Trophoblast cell (in vitro differentiated cells and primary cell): ENCODE measurements at regions not wholly inside any gene's neighbourhood (a gene's known extent, or its start where the extent isn't known, plus 50 kb on each side); places are given as distances from the start of the nearest gene placed in this dataset.
A peak's percentile ranks its signal among the peaks of the same experiment; 100 is the strongest.

ENCODE experiments used
- DNase-seq, 2 donors: peaks; one replicate each; pipeline ENCODE4 v3.0.0-alpha.2; 2016
- H2AFZ ChIP-seq: 2 replicates; pipeline ENCODE4 v1.6.1; 2013; ENCODE audit warnings: low read length, moderate library complexity, mild to moderate bottlenecking; ENCODE audit not compliant: insufficient read depth, poor library complexity
- H2AK5ac ChIP-seq: 2 replicates; pipeline ENCODE4 v1.6.1; 2013; ENCODE audit warnings: mild to moderate bottlenecking, low read length
- H2BK120ac ChIP-seq: 2 replicates; pipeline ENCODE4 v1.6.1; 2013; ENCODE audit warnings: low read length, mild to moderate bottlenecking, moderate library complexity; ENCODE audit not compliant: insufficient read depth, poor library complexity
- H2BK12ac ChIP-seq: 2 replicates; pipeline ENCODE4 v1.6.1; 2013; ENCODE audit warnings: mild to moderate bottlenecking, low read length, moderate library complexity
- H2BK5ac ChIP-seq: 2 replicates; pipeline ENCODE4 v1.6.1; 2013; ENCODE audit warnings: low read length, low read depth, moderate library complexity, mild to moderate bottlenecking; ENCODE audit not compliant: poor library complexity
- H3K14ac ChIP-seq: 2 replicates; pipeline ENCODE4 v1.6.1; 2013; ENCODE audit warnings: mild to moderate bottlenecking, low read length
- H3K18ac ChIP-seq: 2 replicates; pipeline ENCODE4 v1.6.1; 2013; ENCODE audit warnings: mild to moderate bottlenecking, low read length
- H3K23ac ChIP-seq: 2 replicates; pipeline ENCODE4 v1.6.1; 2013; ENCODE audit warnings: low read length
- H3K27ac ChIP-seq: 2 replicates; pipeline ENCODE4 v1.5.1; 2013; ENCODE audit warnings: low read depth, mild to moderate bottlenecking, inconsistent platforms, low read length, moderate library complexity
- H3K27me3 ChIP-seq: 2 replicates; pipeline ENCODE4 v1.6.1; 2013; ENCODE audit warnings: inconsistent platforms, mild to moderate bottlenecking, low read length, moderate library complexity; ENCODE audit not compliant: insufficient read depth
- H3K36me3 ChIP-seq, 2 experiments: 1 replicate in 1 of 2; 2 replicates in 1 of 2; pipeline ENCODE4 v1.6.1; 2013; ENCODE audit warnings: low read length in 2 of 2, mild to moderate bottlenecking in 2 of 2, moderate library complexity in 1 of 2; ENCODE audit not compliant: insufficient read depth in 2 of 2, control insufficient read depth in 1 of 2
- H3K4ac ChIP-seq: 2 replicates; pipeline ENCODE4 v1.6.1; 2013; ENCODE audit warnings: low read depth, mild to moderate bottlenecking, low read length, moderate library complexity
- H3K4me1 ChIP-seq, 2 experiments: 1 replicate in 1 of 2; 2 replicates in 1 of 2; pipeline ENCODE4 v1.6.1; 2013; ENCODE audit warnings: low read length in 2 of 2, mild to moderate bottlenecking in 2 of 2, moderate library complexity in 1 of 2; ENCODE audit not compliant: insufficient read depth in 2 of 2, control insufficient read depth in 1 of 2
- H3K4me2 ChIP-seq: 2 replicates; pipeline ENCODE4 v1.6.1; 2013; ENCODE audit warnings: inconsistent platforms, mild to moderate bottlenecking, low read length, moderate library complexity
- H3K4me3 ChIP-seq: 2 replicates; pipeline ENCODE4 v1.5.1; 2013; ENCODE audit warnings: mild to moderate bottlenecking, low read depth, low read length, inconsistent platforms
- H3K79me1 ChIP-seq: one replicate; pipeline ENCODE4 v1.6.1; 2013; ENCODE audit warnings: low read length
- H3K79me2 ChIP-seq: 2 replicates; pipeline ENCODE4 v1.6.1; 2013; ENCODE audit warnings: low read length, mild to moderate bottlenecking; ENCODE audit not compliant: control insufficient read depth, insufficient read depth, poor library complexity
- H3K9ac ChIP-seq: 2 replicates; pipeline ENCODE4 v1.6.1; 2013; ENCODE audit warnings: mild to moderate bottlenecking, low read length
- H3K9me3 ChIP-seq: 2 replicates; pipeline ENCODE4 v1.6.1; 2013; ENCODE audit warnings: low read depth, mild to moderate bottlenecking, control low read depth, inconsistent platforms, low read length; ENCODE audit not compliant: insufficient read depth
- H4K12ac ChIP-seq: 2 replicates; pipeline ENCODE4 v1.6.1; 2013; ENCODE audit warnings: low read depth, mild to moderate bottlenecking, low read length, moderate library complexity
- H4K8ac ChIP-seq: 2 replicates; pipeline ENCODE4 v1.6.1; 2013; ENCODE audit warnings: low read depth, mild to moderate bottlenecking, low read length, moderate library complexity
- H4K91ac ChIP-seq: one replicate; pipeline ENCODE4 v1.6.1; 2013; ENCODE audit warnings: low read depth, mild to moderate bottlenecking, low read length, moderate library complexity
- WGBS: extraction: QIAGEN DNeasy Blood & Tissue Kit; methylation state at CpG from one replicate; pipeline ENCODE4 v1.1.7; 2013; ENCODE audit warnings: missing lambda C conversion rate; ENCODE audit not compliant: insufficient read length, insufficient coverage; ENCODE audit errors: extremely low coverage; 5-methylcytosine and 5-hydroxymethylcytosine counted together

DNA sequence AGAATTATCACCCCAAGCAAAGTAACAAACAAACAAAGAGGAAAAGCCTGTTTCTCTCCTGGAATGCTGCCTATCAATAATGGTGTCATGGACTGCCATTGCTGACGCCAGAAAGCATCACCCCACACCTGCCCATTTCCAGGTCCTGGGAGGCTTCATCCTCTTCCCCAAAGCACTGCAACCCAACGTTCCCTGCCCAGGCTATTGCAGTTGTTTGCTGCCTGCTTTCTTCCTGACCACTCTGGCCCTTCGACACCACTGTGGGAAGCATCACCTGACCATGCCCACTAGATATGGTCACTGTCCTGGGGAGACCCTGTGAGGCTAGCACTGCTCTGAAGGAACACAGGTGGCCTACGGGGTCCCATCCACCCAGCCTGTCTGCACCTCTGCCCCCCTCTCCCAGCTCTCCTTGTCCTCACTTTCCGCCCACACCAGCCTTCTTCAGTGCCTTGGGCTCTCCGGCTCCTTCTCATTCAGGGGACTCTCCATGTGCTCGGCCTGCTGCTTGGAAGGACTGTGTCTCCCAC, 439.6 kb downstream of the GLRX3 start:
- Histone ChIP-seq H3K9me3 (no peaks in the 10 kb centered on the region), H3K23ac (no peak overlapping the region), H3K4me1 (no peaks in the 10 kb centered on the region), H3K4me3 (no peak overlapping the region), H2AK5ac (no peak overlapping the region), H3K14ac (no peak overlapping the region), H2AFZ (no peak overlapping the region), H2BK120ac (no peak overlapping the region), H3K4me2 (no peak overlapping the region), H2BK5ac (no peak overlapping the region), H2BK12ac (no peak overlapping the region), H3K27me3 (no peaks in the 10 kb centered on the region), H3K9ac (no peak overlapping the region), H4K91ac (no peak overlapping the region), H3K79me1 (no peaks in the 10 kb centered on the region), H4K8ac (no peak overlapping the region), H3K36me3 (no peaks in the 10 kb centered on the region), H4K12ac (no peak overlapping the region), H3K4ac (no peak overlapping the region), H3K79me2 (no peaks in the 10 kb centered on the region), H3K18ac (no peak overlapping the region), H3K27ac (no peak overlapping the region)
- WGBS = no CpG with 5 or more reads among the region's 7 CpGs
- no peak for DNase-seq

DNA sequence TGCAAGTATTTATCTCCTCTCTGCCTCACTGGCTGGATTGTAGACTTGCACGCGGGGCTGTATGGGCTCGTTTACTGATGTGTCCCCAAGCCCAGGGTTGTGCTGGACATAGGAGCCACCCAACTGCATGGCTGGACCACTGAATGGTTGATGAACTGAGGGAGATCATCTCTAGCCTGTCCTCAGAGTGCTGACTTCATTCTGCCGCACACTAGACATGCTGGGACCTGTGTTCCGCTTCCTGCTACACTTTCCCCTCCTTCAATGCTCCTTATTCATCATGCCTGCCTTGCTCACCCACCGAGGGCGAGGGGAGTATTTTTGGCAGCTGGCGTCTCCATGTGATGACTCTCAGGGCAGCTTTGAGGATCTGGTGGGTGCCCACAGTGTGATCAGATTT, 440.2 kb downstream of the GLRX3 start:
- Histone ChIP-seq H2AK5ac (no peak overlapping the region), H3K36me3 (no peaks in the 10 kb centered on the region), H4K8ac (no peak overlapping the region), H2BK120ac (no peak overlapping the region), H3K4me2 (no peak overlapping the region), H3K4me1 (no peaks in the 10 kb centered on the region), H3K23ac (no peak overlapping the region), H3K79me1 (no peaks in the 10 kb centered on the region), H3K9ac (no peak overlapping the region), H4K91ac (no peak overlapping the region), H4K12ac (no peak overlapping the region), H3K18ac (no peak overlapping the region), H3K27ac (no peak overlapping the region), H3K14ac (no peak overlapping the region), H3K4me3 (no peak overlapping the region), H3K79me2 (no peaks in the 10 kb centered on the region), H3K9me3 (no peaks in the 10 kb centered on the region), H3K27me3 (no peaks in the 10 kb centered on the region), H2BK5ac (no peak overlapping the region), H2BK12ac (no peak overlapping the region), H2AFZ (no peak overlapping the region), H3K4ac (no peak overlapping the region)
- DNase-seq = no peak
- WGBS = no CpG with 5 or more reads among the region's 8 CpGs

DNA sequence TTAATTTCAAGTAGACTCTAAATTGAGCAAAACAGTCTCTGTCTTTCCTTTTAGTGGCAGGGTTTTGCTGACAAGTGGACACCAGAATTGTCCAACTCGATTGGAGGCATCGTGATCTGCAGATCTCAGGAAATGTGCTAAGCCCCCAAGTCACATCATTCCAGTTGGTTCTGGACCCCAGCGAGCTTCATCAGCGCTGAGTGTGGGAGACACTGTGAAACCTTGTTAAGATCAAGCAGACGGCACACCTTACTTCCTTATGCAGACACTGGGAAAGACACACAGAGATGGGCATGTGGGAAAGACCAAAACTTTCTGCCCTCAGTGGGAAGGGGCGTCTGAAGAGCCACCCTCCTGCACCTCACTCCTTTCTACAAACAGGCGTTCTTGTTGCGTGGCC, 440.8 kb downstream of the GLRX3 start:
- H3K4ac ChIP-seq = no peak overlapping the region
- no peaks in the 10 kb centered on the region for H3K4me1 ChIP-seq
- WGBS = no CpG with 5 or more reads among the region's 8 CpGs
- no peak overlapping the region for H3K14ac ChIP-seq
- H3K79me1 ChIP-seq = no peaks in the 10 kb centered on the region
- no peak overlapping the region for H2AK5ac ChIP-seq
- DNase-seq = no peak
- H4K91ac ChIP-seq = no peak overlapping the region
- H3K36me3 ChIP-seq = no peaks in the 10 kb centered on the region
- no peaks in the 10 kb centered on the region for H3K27me3 ChIP-seq
- H3K27ac ChIP-seq = no peak overlapping the region
- no peak overlapping the region for H2AFZ ChIP-seq
- H3K79me2 ChIP-seq = no peaks in the 10 kb centered on the region
- H3K23ac ChIP-seq = no peak overlapping the region
- peak overlapping the region; percentile 23 for H3K4me3 ChIP-seq
- no peak overlapping the region for H3K18ac ChIP-seq
- no peak overlapping the region for H4K12ac ChIP-seq
- no peak overlapping the region for H2BK5ac ChIP-seq
- H3K9me3 ChIP-seq = no peaks in the 10 kb centered on the region
- H3K4me2 ChIP-seq = no peak overlapping the region
- H4K8ac ChIP-seq = no peak overlapping the region
- no peak overlapping the region for H3K9ac ChIP-seq
- no peak overlapping the region for H2BK12ac ChIP-seq
- no peak overlapping the region for H2BK120ac ChIP-seq

DNA sequence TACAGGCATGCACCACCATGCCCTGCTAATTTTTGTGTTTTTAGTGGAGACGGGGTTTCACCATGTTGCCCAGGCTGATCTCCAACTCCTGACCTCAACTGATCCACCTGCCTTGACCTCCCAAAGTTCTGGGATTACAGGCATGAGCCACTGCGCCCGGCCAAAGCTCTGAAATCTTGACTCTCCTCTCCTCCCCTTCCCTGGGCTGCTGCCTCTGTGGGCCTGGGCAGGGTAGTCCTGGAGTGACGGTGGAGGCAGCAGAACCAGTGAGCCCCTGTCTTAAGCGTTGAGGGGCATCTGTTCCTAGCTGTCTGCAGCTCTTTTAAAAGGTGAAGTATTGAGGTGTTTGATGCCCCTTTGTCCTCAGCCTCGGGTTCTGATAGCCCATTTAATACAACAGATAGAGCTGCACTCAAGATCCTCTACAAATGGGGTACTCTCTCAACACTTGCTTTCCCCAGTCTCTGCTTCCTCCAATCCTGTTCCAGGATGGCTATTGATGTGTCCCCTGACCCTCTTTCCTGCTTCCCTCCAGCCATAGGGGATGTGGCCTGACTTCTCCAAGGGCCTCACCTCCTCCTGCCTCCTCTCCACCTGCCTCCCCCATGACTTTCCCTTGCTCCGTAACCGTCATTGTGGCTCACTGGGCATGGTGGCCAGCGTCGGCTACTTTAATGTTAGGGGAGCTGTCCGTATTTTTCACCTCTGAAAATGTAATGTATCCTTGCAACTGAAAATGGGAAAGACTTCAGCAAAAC, 442.5 kb downstream of the GLRX3 start:
- DNase-seq = no peak
- Histone ChIP-seq H3K14ac (no peak overlapping the region), H2BK12ac (no peak overlapping the region), H3K4me3 (no peak overlapping the region), H3K79me1 (no peaks in the 10 kb centered on the region), H3K4me1 (no peaks in the 10 kb centered on the region), H2BK5ac (no peak overlapping the region), H3K23ac (no peak overlapping the region), H3K27me3 (no peaks in the 10 kb centered on the region), H4K91ac (no peak overlapping the region), H3K36me3 (no peaks in the 10 kb centered on the region), H2AK5ac (no peak overlapping the region), H3K79me2 (no peaks in the 10 kb centered on the region), H3K4me2 (no peak overlapping the region), H3K9ac (no peak overlapping the region), H3K27ac (no peak overlapping the region), H3K18ac (no peak overlapping the region), H2BK120ac (no peak overlapping the region), H2AFZ (no peak overlapping the region), H3K4ac (no peak overlapping the region), H3K9me3 (no peaks in the 10 kb centered on the region), H4K8ac (no peak overlapping the region), H4K12ac (no peak overlapping the region)
- no CpG with 5 or more reads among the region's 11 CpGs for WGBS
